Cardiac septum (tissue), 1 donor: ENCODE measurements at regions not wholly inside any gene's neighbourhood (a gene's known extent, or its start where the extent isn't known, plus 50 kb on each side); places are given as distances from the start of the nearest gene placed in this dataset. TPM values are rescaled to one million over a fixed set of nuclear protein-coding genes. Genes with fewer than 3 reads are reported as not detected.

Experiments used
- microRNA-seq: library from miRNA; unstranded; fragments of <30 nt; microRNA quantifications from one replicate; pipeline ENCODE4 v1.2.0, GENCODE V29; 2020
- donor health status: DM: no; HTN: no; CAD: no.

Small RNA genes in the stretch of these regions (microRNA-seq; reads per million reads assigned to microRNA genes)
- gene MIR5701-1: not detected
